LNCAP (cell line): ENCODE measurements at regions not wholly inside any gene's neighbourhood (a gene's known extent, or its start where the extent isn't known, plus 50 kb on each side); places are given as distances from the start of the nearest gene placed in this dataset.

Experiments used
- TF ChIP-seq, protein P1 (sequence below): fragments of 450-650 bp; IDR thresholded peaks from 2 replicates; pipeline ENCODE4 v1.5.1; 2017; ENCODE audit warnings: mild to moderate bottlenecking

DNA sequence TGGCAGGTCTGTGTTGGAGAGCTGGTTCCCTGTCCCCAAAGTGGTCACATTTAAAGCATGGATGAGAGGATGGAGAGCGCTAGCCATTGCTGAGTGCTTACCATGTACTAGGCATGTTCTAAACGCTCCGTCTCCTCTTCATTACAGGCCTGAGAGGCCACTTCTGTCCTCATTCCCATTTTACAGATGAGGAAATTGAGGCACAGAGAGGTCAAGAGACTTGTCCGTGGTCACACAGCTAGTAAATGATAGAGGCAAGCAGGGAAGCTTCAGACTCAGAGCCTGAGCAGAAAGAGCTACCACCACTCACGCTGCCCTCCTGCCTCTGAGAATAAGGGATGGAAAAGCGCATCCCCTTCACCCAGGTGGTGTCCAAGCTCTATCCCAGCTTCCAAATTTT lies 64.3 kb downstream of the SLC25A47 start:
- TF ChIP-seq, protein P1, sequence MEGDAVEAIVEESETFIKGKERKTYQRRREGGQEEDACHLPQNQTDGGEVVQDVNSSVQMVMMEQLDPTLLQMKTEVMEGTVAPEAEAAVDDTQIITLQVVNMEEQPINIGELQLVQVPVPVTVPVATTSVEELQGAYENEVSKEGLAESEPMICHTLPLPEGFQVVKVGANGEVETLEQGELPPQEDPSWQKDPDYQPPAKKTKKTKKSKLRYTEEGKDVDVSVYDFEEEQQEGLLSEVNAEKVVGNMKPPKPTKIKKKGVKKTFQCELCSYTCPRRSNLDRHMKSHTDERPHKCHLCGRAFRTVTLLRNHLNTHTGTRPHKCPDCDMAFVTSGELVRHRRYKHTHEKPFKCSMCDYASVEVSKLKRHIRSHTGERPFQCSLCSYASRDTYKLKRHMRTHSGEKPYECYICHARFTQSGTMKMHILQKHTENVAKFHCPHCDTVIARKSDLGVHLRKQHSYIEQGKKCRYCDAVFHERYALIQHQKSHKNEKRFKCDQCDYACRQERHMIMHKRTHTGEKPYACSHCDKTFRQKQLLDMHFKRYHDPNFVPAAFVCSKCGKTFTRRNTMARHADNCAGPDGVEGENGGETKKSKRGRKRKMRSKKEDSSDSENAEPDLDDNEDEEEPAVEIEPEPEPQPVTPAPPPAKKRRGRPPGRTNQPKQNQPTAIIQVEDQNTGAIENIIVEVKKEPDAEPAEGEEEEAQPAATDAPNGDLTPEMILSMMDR: no peak

GRCh38 chr14:100388103-100389054 lies 65.2 kb downstream of the SLC25A47 start:
- TF ChIP-seq, protein P1: no peak

DNA sequence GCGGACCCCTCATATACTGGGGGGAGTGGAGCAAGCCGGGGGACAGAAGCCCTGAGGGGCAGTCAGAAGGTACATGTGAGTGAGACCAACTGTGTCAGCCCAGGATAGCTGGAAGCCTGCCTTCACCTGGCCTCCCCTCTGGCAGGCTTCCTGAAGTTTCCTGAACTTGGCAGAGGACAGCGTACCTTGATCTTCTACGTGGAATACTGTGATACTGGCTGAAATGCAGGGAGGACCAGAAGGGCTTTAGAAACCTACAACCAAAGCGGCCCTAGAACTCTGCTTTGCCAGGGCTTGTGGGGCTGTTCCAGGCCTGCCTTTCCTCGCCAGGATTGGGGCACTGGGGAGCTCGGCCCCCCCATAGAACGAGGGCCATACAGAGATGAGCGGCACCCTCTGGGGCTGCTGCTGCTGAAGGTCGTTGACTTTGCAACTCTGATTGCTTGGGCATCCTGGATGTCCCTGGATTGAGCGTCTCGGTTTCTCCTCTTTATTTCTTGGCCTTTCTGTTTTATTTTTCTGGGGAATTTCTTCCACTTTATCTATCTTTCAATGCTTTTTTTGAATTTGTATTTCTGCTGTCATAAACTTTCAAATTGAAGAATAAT lies 66.5 kb downstream of the SLC25A47 start:
- TF ChIP-seq, protein P1: no peak

DNA sequence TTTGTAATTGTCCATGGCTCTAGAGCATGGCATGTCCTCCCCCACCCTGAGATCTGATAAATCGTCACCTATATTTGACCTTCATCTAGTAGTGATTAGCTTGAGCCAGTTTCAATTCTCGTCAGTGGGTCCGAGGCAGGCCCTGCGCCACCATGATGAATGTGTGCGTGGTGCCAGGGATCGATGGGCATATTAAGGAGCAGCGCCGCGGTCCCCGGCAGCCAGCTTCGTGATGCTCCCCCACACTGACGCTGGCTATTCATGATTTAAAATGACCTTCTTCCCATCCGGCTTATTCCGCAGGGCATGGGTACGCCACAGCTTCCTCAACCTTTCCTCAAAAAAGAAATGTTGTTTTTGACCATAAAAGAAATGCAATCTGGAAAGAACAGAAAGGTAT lies 68.0 kb downstream of the SLC25A47 start:
- TF ChIP-seq, protein P1: no peak

DNA sequence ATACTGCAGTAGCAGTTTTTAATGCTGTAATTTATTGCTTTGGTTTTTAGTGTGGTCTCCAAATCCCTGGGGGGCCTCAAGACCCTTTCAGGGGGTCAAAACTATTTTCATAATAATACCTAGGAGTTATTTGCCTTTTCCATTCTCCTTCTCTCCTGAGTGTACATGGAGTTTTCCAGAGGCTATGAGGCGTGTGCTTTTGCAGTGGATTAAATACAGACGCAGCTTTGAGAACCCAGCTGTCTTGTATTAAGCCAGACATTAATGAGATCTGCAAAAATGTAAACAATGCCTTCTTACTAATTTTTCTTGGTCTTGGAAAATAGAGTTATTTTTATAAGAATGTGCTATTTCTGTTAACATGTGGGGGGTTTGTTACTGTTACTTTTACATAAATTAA lies 68.6 kb downstream of the SLC25A47 start:
- TF ChIP-seq, protein P1: no peak

DNA sequence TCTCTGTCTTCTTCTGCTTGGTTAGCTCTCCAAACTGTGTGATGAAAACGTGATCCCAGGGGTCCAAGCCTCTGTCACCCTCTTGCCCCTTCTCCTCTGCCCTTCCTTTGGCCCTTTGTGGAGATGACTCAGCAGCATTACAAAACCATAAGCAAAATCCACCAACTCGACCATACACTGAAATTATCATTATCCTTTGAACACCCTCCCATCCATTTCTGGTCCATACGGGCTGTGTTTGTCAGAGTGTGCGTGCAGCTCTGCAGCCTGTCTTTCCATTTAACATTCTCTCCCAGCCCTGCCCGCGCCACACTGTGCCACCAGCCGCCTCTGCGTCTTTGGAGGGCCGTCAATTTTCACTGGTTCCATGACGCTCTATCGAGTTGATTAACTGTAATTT lies 69.2 kb downstream of the SLC25A47 start:
- TF ChIP-seq, protein P1: no peak

DNA sequence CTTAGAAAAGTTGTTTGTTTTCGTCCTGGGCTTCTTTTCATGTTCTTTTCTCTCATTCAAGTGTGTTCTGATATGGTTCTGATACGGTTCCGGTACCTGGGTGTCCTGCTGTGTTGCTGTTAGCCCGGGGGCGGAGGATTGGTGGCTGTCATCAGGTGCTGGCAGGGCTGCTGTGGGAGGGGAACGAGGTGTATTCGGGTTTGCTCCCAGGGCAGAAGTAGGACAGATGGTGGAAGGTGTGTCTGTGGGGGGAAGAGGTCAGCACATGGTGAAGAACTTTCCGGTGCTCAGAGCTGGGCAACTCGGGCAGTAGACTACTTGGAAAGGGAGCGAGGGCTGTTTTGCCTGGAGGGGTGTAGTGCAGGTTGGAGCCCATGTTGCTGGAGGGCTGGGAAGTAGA lies 70.2 kb downstream of the SLC25A47 start:
- TF ChIP-seq, protein P1: no peak
